SHP77 treated with DMSO at 0.1 percent for 48 hours (cell line): ENCODE measurements at regions not wholly inside any gene's neighbourhood (a gene's known extent, or its start where the extent isn't known, plus 50 kb on each side); places are given as distances from the start of the nearest gene placed in this dataset.
"Not testable (repeated sequence)": the region's sequence is repeated elsewhere in the genome, so short reads cannot be mapped to it uniquely, and the experiment has no call there.

Experiments
- DNase-seq: peaks from one replicate; lab custom pipeline; 2025; lab: John Stamatoyannopoulos, UW

DNA sequence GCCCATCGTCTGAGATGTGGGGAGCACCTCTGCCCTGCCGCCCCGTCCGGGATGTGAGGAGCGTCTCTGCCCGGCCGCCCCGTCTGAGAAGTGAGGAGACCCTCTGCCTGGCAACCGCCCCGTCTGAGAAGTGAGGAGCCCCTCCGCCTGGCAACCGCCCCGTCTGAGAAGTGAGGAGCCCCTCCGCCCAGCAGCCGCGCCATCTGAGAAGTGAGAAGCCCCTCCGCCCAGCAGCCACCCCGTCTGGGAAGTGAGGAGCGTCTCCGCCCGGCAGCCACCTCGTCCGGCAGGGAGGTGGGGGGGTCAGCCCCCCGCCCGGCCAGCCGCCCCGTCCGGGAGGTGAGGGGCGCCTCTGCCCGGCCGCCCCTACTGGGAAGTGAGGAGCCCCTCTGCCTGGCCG, 267.2 kb downstream of the MEF2C start:
- not testable (repeated sequence) for DNase-seq

DNA sequence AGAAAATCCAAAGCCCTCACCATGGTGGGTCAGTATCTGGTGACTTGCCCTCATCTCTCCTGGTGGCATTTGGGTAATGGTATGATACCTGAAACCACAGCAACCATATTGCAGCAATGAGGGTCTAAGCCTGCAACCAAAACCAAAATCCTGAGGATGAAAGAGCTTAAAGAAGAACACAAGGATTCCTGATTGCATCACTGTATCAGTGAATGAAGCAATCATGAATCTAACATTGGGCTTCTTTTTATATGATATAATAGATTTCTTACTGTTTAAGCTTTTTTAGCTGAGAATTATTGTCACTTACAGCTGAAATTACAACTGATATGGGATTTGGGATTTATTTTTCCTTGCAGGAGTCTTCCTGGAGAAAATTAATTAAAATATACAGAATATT, 269.9 kb downstream of the MEF2C start:
- DNase-seq, result no peak

DNA sequence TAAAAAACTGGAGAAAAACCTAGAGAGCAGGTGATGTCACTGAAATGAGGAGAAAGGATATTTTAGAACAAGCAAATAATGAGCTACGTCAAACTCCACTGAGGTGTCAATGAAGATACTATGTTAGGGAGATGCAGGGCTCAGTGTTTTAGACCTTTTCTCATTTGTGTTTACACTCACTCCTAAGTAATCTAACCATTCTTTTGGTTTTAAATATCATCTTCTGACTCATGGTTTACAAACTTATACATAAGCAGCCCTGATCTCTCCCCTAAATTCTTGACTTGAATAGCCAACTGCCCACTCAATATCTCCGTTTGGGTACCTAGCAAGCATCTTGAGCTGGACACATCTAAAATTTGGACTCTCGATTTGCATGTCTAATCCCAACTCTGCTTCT, 272.4 kb downstream of the MEF2C start:
- no peak for DNase-seq

DNA sequence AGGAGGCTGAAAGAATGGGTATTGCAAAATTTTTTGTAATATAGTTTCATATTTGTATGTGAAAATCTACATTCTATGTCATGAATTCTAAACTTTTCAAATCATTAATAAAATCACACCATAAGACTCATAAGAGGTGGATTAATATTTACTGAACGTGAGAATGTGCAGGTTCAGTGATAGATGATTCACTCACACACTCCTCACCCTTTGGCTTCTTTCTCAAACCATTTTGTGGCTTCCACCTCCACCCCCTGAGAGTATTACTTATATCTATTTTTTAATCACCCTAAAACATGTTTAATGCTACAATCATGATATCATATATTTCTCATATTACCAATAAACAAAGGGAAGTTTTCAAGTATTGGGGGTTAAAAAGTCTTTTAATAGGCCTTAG, 275.5 kb downstream of the MEF2C start:
- no peak for DNase-seq

DNA sequence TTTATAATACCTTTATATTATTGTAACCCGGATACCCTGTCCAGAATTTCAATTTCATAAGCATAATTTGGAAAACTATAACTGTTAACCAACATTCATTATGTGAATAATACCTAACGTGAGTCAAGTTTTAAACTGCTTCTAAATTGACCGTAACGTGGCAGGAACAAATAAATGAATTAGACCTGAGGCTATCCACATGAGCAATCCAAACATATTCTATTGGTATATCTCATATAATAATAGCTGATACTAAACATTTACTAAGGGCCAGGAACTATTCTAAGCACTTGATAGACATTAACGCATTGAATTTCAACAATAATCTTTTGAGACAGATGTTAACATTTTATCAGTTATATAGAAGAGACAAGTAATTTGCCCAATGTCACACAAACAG, 276.4 kb downstream of the MEF2C start:
- DNase-seq, result no peak

DNA sequence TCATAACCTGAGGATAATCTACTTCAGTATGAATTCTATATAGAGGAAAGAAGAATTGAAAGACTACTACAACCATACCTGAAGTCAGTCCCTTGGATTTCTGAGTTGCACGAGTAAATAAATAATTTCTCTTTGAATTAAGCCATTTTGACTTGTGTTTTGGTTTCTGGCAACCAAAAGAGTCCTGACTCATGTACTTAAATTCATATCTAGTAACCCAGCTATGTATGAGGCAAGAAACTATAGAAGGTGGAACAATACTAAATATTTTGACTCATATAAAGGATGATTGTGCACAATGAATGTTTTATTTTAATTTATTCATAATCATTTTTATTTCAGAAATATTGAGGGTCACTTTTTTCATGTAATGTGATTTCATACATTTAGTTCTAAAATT, 276.8 kb downstream of the MEF2C start:
- DNase-seq, result no peak

DNA sequence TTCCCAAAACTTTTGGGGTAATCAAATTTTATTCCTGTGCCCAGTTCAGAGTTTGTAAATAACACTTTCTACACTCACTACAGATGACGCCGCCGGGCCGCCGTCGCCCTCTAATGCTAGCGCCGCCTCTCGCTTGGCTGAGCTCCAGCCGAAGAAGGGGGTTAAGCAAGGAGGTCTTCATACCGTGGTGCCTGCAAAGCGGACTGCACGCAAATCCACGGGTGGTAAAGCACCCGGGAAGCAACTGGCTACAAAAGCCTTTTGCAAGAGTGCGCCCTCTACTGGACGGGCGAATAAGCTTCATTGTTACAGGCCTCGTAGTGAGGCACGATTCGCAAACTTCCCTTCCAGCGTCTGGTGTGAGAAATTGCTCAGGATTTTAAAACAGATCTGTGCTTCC, 280.4 kb downstream of the MEF2C start:
- no peak for DNase-seq

DNA sequence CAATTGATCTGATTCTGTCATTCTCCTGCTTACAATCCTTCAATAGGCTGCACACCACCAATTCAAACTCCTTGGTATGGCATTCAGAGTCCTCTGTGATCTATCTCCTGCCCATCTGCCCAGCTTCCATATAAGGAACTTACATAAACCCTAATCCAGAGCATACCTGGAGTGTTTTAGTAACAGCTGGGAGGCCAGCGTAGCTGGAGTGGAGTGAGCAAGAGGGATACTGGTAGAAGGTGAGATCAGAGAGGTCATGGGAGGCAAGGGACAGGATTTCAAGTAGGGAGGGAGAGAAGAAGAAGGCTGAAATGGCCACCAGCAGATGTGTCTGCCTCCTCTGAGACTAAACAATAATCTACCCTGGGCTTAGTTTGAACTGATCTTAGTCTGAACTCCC, 288.5 kb downstream of the MEF2C start:
- DNase-seq, result no peak

DNA sequence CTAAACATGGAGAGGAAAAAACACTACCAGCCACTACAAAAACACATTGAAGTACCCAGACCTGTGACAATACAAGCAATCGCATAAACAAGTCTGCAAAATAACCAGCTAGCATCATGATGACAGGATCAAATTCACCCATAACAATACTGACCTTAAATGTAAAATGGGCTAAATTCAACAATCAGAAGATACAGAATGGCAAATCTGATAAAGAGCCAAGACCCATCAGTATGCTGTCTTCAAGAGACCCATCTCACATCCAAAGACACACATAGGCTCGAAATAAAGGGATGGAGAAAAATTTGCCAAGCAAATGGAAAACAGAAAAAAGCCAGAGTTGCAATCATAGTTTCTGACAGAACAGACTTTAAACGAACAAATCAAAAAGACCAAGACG, 294.4 kb downstream of the MEF2C start:
- DNase-seq, result no peak

DNA sequence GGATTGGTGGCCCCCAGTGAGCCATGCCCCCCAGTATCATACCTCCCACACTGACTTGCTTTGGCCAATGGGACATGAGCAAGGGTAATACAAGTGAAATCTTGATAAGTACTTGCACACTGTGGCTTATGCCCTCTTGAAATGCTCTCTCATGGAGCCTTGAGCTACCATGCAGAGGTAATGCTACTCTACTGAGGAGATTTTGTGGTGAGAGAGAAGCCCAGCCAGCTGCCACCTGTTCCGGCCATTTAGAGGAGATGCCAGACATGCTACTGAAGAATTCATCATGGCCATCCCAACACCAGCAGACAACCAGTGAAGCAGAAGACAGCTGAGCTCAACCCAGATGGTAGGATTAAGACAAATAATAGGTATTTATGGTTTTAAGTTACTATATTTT, 299.5 kb downstream of the MEF2C start:
- no peak for DNase-seq

DNA sequence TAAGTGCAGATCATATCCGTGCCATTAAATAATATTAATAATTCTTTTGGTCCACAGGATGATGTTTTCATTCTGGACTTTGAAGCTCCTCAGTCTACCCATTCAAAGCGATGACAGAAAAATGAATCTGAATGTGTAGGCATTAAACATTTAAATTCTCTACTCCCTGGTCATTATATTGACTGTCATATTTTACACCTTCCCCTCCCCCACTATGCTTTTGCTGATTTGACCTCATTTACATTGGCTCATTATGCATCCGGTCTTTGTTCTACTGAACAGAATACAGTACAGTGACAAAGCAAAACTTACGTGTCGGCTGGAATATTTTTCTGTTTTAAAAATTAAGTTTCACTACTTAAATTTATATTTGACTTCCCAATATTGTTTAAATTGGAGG, 289.7 kb upstream of the TMEM161B start:
- DNase-seq, result no peak

DNA sequence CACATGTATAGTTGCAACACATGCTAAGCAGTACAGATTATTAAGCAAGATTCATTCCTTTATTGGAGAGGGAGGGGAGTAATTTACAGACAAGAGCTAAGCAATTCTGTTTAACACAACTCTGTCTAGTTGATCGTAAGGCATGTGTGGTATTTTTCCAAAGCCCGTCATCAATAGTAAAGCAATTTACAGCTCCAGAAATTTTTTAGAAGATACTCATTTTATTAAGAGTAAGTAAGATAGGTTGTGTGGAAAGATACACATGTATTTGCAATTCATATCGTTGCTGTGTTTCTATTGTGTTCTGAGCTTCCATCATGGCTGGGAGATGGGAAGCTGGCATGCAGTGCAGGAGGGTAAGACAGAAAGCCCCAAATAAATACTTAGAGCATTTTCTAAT, 289.2 kb upstream of the TMEM161B start:
- DNase-seq, result no peak

DNA sequence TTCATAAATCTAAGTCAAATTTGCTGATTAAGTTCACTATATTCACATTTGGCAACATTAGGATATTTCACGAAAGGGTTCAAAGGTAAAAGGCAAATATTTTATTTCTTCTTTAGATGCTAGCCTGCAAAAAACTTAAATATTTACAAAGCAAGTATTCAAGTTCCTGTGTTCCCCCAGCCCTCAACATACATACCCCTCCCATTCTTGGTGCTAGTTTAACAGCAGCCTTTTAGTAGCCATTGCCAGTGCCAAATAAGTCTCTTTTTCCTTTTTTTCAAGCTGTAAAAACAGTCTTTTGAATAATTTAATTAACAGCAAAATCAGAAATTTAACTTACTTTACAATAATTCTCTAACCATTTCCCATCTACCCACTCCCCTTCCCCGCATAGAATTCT, 288.5 kb upstream of the TMEM161B start:
- no peak for DNase-seq

DNA sequence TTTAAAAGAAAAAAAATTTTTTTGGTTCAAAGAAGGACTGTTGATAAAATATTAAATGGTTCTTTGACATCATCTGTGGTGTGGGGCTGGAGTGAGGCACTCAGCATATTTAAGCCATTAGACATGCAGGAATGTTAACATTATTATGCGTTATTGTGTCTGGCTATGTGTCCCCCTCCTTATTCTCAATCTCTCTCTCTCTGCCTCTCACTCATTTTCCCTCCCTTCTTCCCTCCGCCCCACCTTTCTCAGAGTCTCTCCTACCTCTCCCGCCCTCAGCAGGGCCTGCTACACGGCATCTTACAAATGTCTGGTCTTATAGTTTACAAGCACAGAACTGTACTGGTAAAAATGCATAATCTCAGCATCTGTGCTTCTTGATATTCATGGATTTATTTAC, 287.8 kb upstream of the TMEM161B start:
- no peak for DNase-seq

DNA sequence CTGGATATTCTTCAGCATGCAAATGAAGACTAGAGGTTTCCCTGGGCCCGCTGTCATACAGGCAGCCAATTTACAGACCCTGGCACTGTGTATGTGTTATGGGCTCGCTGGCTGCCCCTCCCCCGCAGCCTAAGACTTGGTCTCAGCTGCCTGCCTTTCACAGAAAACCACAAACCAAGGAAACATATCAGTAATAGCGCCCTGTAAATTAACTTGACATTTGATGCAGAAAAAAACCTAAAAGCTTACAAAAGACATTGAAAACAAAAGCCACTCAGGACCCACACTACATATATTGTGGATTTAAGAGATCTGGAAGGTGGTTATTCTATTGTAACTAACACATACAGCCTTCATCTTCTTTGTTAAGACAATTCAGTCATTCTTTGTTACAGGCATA, 287.0 kb upstream of the TMEM161B start:
- no peak for DNase-seq

DNA sequence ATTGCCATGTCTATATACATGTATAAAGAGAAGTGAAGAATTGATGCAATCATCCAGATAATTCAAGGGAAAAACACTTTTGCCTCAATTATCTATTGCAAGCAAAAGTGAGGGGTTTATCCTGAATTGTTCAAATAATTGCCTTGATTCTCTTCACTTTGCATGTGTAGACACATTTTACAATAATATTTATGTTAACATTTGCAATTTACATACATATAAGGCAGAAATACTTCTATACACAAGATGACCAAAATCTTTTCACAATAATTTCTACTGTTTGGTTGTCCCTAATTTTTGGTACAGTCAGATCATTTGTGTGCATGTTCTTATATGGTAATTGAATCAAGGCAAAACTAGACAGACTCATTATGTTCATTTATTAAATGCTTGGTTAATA, 285.3 kb upstream of the TMEM161B start:
- DNase-seq, result no peak

DNA sequence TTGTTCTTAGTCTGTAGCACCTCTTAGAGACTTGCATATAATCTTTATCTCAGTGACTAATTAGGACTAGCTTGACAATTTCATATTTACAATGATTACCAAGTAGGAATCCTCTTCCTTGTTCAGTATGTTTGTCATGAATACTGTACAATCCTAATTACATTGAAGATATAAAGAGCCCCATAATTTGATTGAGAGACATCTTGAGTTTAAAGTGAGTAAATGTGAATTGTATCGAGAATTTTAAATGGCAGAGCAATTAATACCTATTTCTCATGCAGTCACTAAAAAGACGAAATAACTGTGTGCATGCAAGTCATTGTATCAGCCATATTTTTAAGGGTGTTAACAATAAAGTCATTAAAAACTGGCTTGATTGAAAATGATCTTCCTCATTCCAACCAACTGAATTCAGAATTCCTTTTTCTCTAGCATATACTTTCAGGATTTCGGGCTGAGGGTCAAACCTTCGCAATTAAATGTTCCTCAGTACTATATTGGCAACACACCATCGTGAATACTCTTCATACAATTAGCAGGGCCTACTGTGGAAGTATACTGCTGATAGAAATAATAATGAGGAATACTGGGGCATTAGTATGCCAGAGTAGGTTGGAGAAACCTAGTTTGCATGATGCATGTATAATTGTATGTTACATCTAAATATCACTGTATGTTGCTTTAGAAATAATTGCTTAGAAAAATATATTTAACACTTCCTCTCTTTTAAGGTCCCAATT, 284.7 kb upstream of the TMEM161B start:
- DNase-seq, result no peak

DNA sequence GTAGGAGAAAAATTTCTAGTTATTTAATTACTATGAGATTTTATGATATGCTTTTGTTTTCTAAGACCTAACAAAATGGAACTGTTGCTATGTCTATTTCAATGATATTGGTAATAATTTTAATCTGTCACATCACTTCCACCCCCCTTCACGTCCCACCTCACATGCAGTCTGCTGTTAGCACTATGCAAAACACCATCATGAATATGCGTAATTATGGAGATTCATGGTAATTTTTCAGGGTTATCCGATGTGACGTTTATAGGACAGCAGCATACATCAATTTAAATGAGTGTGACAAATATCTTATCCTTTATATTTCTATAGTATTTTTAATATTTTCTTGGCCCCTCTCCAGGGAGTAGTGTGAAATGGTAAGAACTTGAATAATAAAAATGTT, 283.8 kb upstream of the TMEM161B start:
- no peak for DNase-seq

DNA sequence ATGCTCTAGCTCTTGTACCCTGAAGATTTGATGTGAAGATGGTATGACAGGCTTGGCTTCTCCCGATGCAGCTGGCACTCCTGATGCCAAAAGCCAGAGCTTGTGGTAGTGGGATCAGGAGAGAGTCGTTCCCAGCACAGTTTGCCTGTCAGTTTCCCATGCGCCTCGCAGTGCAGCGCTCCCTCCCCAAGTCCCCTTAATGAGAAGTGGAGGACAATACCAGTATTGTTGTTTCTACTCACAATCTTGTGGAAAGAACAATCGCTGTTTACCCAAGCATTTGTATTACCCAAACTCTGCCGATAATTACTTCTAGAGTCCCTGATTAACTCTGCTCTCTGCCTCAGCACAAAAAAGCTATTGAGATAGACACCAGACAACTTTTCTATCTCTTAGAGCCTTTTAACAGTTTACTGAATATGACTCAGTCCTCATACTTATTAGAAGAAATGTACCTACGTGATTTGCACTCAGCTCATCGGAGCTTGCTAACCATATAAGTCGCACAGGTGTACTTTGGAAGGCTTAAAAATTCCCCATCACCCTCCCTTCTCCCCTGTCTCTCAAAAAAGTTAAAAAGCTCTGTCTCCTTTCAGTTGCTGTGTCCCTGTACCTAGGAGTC, 283.2 kb upstream of the TMEM161B start:
- no peak for DNase-seq

DNA sequence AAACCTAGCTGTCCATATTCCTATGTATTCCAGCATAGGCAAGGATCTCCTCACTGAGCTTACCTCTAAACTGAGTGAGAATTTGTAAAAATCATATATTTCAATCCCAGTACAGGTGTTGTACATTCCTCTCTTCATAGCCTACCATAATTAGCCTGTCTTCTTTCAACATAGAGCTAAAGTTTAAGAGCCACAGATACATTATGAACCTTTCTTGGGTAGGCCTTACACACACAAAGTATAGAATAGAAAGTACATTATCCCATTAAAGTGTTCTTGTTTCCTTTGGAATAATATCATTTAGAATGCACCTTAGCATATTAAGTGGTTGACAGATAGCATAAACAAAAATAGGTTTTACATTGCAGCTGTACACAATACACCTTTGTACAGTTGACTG, 282.1 kb upstream of the TMEM161B start:
- DNase-seq, result no peak

DNA sequence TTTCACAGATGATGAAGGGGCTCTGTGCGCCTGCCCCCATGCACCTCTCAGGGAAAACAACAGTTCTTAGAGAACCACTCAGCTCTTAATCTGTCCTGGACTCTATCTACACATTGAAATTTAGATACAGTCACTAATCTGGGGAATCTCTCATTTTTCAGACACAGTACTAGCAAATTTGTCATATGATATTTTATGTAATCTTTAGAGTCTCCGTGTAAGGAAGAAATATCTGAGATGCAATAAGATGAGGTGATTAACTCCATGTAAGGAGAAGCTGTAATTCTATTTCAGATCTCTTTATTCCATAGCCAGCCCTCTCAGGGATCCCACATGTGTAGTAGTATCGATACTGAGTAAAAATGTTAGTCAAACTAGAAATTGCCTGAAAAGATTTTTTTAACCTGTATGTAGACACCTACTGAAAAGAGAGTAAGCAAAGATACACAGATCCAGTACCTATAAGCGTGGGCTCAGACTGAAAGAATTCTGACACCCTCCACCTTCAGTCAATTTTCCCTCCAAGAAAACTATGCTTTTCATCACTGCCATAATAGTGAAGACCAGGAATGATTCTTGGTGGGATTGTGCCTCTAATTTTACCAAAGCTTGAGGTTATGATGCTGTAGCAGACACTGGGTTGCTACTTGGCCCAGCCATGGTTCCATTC, 279.6 kb upstream of the TMEM161B start:
- no peak for DNase-seq

DNA sequence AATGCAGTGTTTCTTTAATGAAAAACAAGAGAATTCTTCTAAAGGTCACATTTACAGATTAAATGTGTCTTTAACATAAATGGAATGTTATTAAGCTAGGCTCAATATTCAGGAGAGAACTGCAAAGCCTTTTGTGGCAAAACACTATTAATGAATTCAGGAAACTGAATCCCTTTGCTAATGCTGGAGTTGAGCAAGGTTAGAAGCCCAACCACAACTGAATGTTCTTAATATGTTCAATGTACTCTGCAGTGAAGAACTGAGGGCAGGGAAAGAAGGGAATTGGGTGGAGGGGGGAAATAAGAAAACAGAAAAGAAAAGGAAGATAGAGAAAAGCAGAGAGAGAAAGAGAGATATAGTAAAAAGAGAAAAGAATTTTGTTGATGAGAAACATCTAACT, 276.7 kb upstream of the TMEM161B start:
- DNase-seq, result no peak

DNA sequence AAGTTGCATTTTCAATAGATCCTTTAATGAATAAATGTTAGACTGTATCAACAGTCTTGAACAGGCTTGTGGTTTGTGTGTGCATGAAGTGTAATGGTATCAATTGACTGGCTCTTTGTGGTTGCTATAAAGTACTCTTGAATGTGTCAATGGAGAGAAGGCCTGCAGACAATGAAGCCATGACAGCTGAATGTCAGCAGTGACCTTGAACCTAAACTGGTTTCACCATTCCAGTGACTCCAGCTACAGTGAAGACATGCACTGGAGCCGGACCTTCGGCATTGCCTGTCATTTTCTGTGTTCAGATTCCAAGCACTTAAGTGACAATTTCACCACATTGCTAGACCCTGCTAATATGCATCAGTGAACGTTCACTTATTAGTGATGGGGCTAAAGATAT, 276.0 kb upstream of the TMEM161B start:
- no peak for DNase-seq
